Stimulated activated CD8-positive, alpha-beta memory T cell treated with anti-CD3 and anti-CD28 coated beads, Interleukin-7, amount 100 ng/mL, for 4 hours (primary cell): ENCODE measurements at regions not wholly inside any gene's neighbourhood (a gene's known extent, or its start where the extent isn't known, plus 50 kb on each side); places are given as distances from the start of the nearest gene placed in this dataset.

Source experiments
- DNase-seq, 2 donors: peaks; one replicate each; pipeline ENCODE4 v3.0.0-alpha.2; 2020; ENCODE audit warnings: low read depth in 2 of 2

GRCh38 chr4:123747016-123747415 lies 350.4 kb downstream of the SPRY1 start:
- DNase-seq, result no peak

- DNase-seq, result no peak
Measured at GRCh38 chr4:123748806-123749205, 352.2 kb downstream of the SPRY1 start.

DNA sequence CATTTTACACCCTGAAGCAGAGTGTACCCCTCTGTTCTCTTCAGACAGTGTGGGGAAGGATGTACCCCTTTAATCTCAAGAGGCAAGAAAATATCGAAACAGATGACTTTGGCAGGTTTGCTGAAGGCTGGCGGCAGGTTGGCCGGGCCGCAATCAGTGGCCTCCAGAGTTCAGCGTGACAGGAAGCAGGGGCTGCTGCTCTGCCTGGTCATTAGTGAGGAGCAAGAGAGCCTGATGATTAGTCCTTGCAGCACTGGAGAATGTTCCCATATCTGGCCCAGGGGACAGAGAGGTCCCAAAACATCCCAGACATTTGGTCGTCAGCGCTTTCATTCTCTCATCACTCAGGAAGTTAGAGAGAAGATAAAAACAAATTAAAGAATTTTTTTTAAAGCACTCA lies 352.8 kb downstream of the SPRY1 start:
- no peak for DNase-seq

- no peak for DNase-seq
Measured at GRCh38 chr4:123750044-123750443, 353.4 kb downstream of the SPRY1 start.

- DNase-seq, result no peak
Measured at GRCh38 chr4:123755655-123756054, 359.1 kb downstream of the SPRY1 start.

- DNase-seq, result no peak
Measured at GRCh38 chr4:123767806-123768205, 371.2 kb downstream of the SPRY1 start.

DNA sequence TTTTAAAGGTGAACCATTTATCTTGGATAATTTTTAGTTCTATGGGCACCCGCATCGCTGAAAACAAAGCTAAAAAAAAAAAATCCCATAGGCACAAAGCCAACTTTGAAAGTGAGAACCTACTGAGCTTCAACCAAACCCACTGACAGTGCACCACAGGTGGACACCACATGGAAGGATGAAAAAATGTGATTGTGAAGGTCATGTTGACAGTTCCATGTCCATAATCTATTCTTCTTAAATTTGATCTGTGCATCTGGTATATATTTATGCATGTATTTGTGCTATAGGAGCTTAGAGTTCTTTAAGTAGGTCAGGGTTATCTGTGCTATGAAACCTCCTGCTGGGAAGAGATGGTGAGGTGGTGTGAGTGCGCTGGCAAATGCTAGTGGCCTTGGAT lies 374.3 kb downstream of the SPRY1 start:
- no peak for DNase-seq

DNA sequence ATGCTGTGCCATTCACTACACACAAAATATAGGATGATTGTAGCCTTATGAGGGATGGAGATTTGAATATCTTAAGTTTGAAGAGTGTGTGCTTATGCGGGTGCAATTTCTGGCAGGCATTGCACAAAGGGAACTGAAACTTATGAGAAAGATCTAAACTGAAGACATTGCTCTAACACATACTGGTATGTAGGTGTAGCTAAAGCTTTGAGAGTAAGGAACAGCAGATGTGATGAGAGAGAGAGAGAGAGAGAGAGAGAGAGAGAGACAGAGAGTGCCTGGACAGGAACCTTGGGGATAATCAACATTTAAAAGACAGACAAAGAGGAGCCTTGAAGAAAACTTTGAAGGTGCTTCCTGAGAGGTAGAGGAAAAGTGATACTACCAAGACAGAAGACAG lies 379.7 kb downstream of the SPRY1 start:
- DNase-seq, result no peak

- no peak for DNase-seq
Measured at GRCh38 chr4:123777373-123777772, 380.8 kb downstream of the SPRY1 start.

DNA sequence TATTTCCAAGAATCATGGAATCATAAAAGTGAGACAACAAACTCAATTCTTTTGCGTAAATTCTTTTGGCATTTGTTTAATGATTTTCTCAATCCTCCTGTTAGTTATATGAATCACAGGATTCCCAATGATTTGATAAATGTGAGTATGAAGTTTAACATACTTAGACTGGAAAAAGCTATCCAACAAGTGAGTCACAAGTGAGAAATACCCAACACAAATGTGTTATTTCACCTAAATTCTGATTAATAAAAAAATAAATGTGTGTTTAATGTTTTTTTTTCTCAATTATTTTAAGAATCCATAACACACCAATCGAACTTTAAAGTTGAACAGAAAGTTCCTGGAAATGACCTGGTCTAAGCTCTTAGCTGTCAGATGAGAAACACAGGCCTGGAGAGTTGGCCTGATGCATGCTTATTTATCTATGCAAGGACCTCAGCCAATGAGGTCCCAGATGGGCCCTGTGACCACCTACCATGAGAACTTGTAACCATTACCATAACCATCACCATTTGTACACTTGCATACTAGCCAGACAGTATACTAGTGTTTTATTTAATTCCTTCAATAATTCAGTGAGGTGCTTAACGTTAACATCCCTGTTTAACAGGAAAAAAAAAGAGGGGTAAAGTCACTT lies 386.7 kb downstream of the SPRY1 start:
- DNase-seq, result no peak

DNA sequence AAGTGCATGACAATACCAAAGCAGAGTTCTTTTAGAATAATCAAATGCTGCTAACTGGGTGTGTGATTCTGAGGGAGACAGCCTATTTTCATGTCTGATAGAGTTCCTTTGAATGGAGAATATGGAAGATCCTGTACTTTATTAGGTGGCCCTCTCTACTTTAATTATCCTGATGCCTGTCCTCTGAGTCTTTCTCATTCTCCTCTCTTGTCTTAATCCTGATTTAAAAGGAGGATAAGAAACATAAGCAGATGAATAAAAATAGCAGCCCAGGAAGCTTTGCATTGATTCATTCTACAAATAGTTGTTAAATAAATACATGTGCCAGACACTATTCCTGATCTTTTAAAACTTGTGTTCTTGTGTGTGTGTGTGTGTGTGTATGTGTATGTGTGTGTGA lies 387.3 kb downstream of the SPRY1 start:
- no peak for DNase-seq

DNA sequence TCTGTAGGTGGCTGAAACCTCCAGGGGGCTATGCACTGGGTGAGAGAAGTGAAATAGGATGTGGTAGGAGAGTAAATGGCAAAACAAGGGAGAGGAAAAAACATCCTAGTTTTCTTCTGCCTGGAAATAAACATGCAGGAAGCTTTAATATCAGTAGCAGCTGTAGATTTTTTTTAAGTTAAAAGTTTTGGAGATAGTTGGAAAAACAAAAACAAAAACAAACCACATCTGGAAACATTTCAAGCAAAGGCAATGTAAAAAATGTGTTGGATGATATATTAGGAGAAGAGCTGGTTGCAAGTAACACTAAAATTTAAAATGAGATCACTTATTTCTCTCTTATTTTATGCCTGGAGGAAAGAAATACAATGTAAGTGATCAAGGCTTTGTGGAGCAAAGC lies 388.0 kb downstream of the SPRY1 start:
- DNase-seq, result no peak

- no peak for DNase-seq
Measured at GRCh38 chr4:123785538-123785937, 388.9 kb downstream of the SPRY1 start.

GRCh38 chr4:123786163-123786915 lies 389.7 kb downstream of the SPRY1 start:
- no peak for DNase-seq

DNA sequence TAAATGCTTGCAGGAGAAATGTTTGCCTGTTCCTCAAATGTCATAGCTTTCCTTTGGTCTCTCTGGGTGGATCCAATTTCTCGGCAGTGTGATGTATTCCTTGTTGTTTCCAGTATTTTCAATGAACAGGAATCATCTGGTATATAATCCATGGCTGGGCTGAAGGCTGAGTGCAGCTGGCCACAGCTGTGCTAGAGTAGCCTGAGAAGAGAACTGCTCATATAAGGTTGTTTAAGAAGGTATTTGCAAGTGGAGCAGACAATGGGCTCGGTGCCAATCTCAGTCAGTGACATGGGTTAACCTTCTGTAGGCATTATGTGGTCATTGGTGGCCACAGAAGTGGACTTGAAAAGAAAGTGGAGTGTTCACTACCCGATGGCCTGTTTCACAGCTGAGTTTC lies 390.3 kb downstream of the SPRY1 start:
- no peak for DNase-seq

GRCh38 chr4:123787512-123788080 lies 391.0 kb downstream of the SPRY1 start:
- DNase-seq, result no peak

DNA sequence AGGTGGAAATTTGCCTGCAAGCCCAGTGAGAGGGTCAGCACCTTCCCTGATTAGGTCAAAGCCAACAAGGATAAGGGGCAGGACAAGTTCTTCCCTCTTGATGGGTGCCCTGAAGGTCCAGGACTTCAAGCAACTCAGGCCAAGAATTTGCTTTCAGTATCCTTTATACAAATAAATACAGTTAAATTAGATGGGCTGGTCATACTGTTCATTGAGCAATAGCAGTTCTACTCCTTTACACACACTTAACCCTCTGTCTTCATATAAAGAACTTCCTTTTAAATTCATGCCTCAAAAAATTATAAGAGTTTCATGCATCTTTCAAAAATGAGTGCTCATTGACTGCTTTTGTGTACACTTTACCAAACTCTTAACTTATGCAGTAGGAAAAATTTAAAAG lies 392.0 kb downstream of the SPRY1 start:
- DNase-seq, result no peak

GRCh38 chr4:123790681-123791080 lies 394.1 kb downstream of the SPRY1 start:
- DNase-seq, result no peak

GRCh38 chr4:123802082-123802645 lies 405.6 kb downstream of the SPRY1 start:
- no peak for DNase-seq

- DNase-seq, result no peak
Measured at GRCh38 chr4:123802933-123803332, 406.3 kb downstream of the SPRY1 start.

GRCh38 chr4:123804196-123804721 lies 407.7 kb downstream of the SPRY1 start:
- no peak for DNase-seq

GRCh38 chr4:123806056-123806455 lies 409.5 kb downstream of the SPRY1 start:
- no peak for DNase-seq

- DNase-seq, result no peak
Measured at GRCh38 chr4:123807187-123807586, 410.6 kb downstream of the SPRY1 start.
